ENCODE measurements at regions not wholly inside any gene's neighbourhood (a gene's known extent, or its start where the extent isn't known, plus 50 kb on each side); places are given as distances from the start of the nearest gene placed in this dataset.

- Histone ChIP-seq H3K27ac (ENCODE audit: insufficient read depth, low read length) (no peak overlapping the region), H4K20me1 (ENCODE audit: control insufficient read depth, extremely low read depth, insufficient read depth, low read length) (no peaks in the 10 kb centered on the region), H3K27me3 (ENCODE audit: control insufficient read depth, insufficient read depth, low read length) (no peaks in the 10 kb centered on the region), H2AFZ (ENCODE audit: low read length) (no peak overlapping the region), H3K79me2 (ENCODE audit: control insufficient read depth, insufficient read depth, low read length) (no peaks in the 10 kb centered on the region), H3K4me2 (ENCODE audit: extremely low read depth, insufficient read depth, low read length) (no peak overlapping the region), H3K9me3 (ENCODE audit: control insufficient read depth, insufficient read depth, low read depth, low read length) (no peaks in the 10 kb centered on the region), H3K36me3 (ENCODE audit: control insufficient read depth, insufficient read depth, low read length) (no peaks in the 10 kb centered on the region), H3K4me3 (replicated peaks in 1 of 4; ENCODE audit: control extremely low read depth in 1 of 4, insufficient read depth in 1 of 4, low read depth in 3 of 4, low read length in 4 of 4) (no peak overlapping the region), H3K4me1 (ENCODE audit: control insufficient read depth, extremely low read depth, insufficient read depth, low read length) (no peaks in the 10 kb centered on the region), H3K9ac (ENCODE audit: insufficient read depth, low read length) (no peak overlapping the region)
- DNase-seq (ENCODE audit: low read depth in 2 of 2): peak in 1 of 2 donors; percentile 39
- TF ChIP-seq CTCF (conservative IDR thresholded peaks at IDR 0.05 in 1 of 2, IDR thresholded peaks at IDR 0.05 in 1 of 2; ENCODE audit: low read depth in 1 of 2, low read length in 2 of 2) (no peak), EZH2 (IDR thresholded peaks at IDR 0.05; ENCODE audit: low read length, missing control alignments) (no peak)
Measured at GRCh38 chr1:221308534-221309511, 429.6 kb downstream of the HLX start.

- H3K9ac ChIP-seq (ENCODE audit: insufficient read depth, low read length): no peak overlapping the region
- TF ChIP-seq EZH2 (IDR thresholded peaks at IDR 0.05; ENCODE audit: low read length, missing control alignments) (no peak), CTCF (conservative IDR thresholded peaks at IDR 0.05 in 1 of 2, IDR thresholded peaks at IDR 0.05 in 1 of 2; ENCODE audit: low read depth in 1 of 2, low read length in 2 of 2) (no peak)
- no peak overlapping the region for H2AFZ ChIP-seq (ENCODE audit: low read length)
- no peaks in the 10 kb centered on the region for H3K36me3 ChIP-seq (ENCODE audit: control insufficient read depth, insufficient read depth, low read length)
- H4K20me1 ChIP-seq (ENCODE audit: control insufficient read depth, extremely low read depth, insufficient read depth, low read length): no peaks in the 10 kb centered on the region
- no peaks in the 10 kb centered on the region for H3K4me1 ChIP-seq (ENCODE audit: control insufficient read depth, extremely low read depth, insufficient read depth, low read length)
- H3K79me2 ChIP-seq (ENCODE audit: control insufficient read depth, insufficient read depth, low read length): no peaks in the 10 kb centered on the region
- no peak overlapping the region for H3K4me2 ChIP-seq (ENCODE audit: extremely low read depth, insufficient read depth, low read length)
- H3K9me3 ChIP-seq (ENCODE audit: control insufficient read depth, insufficient read depth, low read depth, low read length): no peaks in the 10 kb centered on the region
- no peak overlapping the region for H3K4me3 ChIP-seq (replicated peaks in 1 of 4; ENCODE audit: control extremely low read depth in 1 of 4, insufficient read depth in 1 of 4, low read depth in 3 of 4, low read length in 4 of 4)
- DNase-seq (ENCODE audit: low read depth in 2 of 2): no peak
- no peak overlapping the region for H3K27ac ChIP-seq (ENCODE audit: insufficient read depth, low read length)
- H3K27me3 ChIP-seq (ENCODE audit: control insufficient read depth, insufficient read depth, low read length): no peaks in the 10 kb centered on the region
Measured at GRCh38 chr1:221309723-221310122, 430.5 kb downstream of the HLX start.

GRCh38 chr1:221310180-221310579 is 430.9 kb downstream of the HLX start:
- DNase-seq (ENCODE audit: low read depth in 2 of 2): no peak
- no peaks in the 10 kb centered on the region for H3K79me2 ChIP-seq (ENCODE audit: control insufficient read depth, insufficient read depth, low read length)
- H3K4me1 ChIP-seq (ENCODE audit: control insufficient read depth, extremely low read depth, insufficient read depth, low read length): no peaks in the 10 kb centered on the region
- no peaks in the 10 kb centered on the region for H4K20me1 ChIP-seq (ENCODE audit: control insufficient read depth, extremely low read depth, insufficient read depth, low read length)
- no peak overlapping the region for H3K9ac ChIP-seq (ENCODE audit: insufficient read depth, low read length)
- no peaks in the 10 kb centered on the region for H3K9me3 ChIP-seq (ENCODE audit: control insufficient read depth, insufficient read depth, low read depth, low read length)
- TF ChIP-seq CTCF (conservative IDR thresholded peaks at IDR 0.05 in 1 of 2, IDR thresholded peaks at IDR 0.05 in 1 of 2; ENCODE audit: low read depth in 1 of 2, low read length in 2 of 2) (no peak), EZH2 (IDR thresholded peaks at IDR 0.05; ENCODE audit: low read length, missing control alignments) (no peak)
- no peak overlapping the region for H3K27ac ChIP-seq (ENCODE audit: insufficient read depth, low read length)
- no peak overlapping the region for H2AFZ ChIP-seq (ENCODE audit: low read length)
- H3K36me3 ChIP-seq (ENCODE audit: control insufficient read depth, insufficient read depth, low read length): no peaks in the 10 kb centered on the region
- H3K4me3 ChIP-seq (replicated peaks in 1 of 4; ENCODE audit: control extremely low read depth in 1 of 4, insufficient read depth in 1 of 4, low read depth in 3 of 4, low read length in 4 of 4): no peak overlapping the region
- H3K27me3 ChIP-seq (ENCODE audit: control insufficient read depth, insufficient read depth, low read length): no peaks in the 10 kb centered on the region
- H3K4me2 ChIP-seq (ENCODE audit: extremely low read depth, insufficient read depth, low read length): no peak overlapping the region
